ENCODE measurements at regions not wholly inside any gene's neighbourhood (a gene's known extent, or its start where the extent isn't known, plus 50 kb on each side); places are given as distances from the start of the nearest gene placed in this dataset.

DNA sequence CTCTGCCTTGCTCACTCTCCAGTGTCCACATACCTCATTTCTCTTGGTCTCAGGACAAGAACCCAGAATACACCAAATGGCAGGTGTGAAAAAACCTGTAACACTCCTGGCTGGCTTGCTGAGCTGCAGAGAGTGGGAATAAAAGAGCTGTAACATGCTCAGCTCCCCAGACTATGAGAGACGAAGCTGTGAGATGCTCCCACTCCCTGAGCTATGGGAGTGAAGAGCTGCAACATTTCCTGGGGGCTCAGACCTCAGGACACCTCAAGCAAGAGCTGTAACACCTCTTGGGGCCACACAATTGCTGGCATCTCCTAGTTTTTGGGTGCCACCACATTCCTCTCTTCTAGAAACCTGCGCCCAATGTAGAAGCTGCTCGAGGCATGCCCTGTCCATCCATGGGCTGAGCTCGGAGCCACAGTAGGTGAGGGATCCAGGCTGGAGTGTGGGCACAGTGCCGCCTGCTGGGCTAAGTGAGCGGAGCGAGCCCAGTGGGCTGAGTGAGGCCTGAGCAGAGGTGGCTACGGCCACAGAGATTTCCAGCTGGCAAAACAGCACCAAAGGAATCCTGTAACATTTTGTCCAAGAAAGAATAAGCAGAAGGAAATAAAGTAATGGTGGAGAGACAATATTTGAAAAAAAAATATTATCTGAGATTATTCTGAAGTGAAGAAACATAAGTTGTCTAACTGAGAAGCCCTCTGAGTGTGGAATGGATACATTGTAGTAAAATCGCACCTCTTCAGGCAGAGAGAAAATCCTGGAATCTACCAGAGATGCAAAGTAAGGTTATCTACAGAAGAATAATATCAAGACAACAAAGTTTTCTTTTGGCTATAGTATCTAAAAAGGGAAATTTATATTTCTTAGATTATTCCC, 186.2 kb upstream of the PCDH9 start:
- H3K27me3 ChIP-seq (ENCODE audit: control insufficient read depth, insufficient read depth, low read length): no peaks in the 10 kb centered on the region
- TF ChIP-seq, protein P1, sequence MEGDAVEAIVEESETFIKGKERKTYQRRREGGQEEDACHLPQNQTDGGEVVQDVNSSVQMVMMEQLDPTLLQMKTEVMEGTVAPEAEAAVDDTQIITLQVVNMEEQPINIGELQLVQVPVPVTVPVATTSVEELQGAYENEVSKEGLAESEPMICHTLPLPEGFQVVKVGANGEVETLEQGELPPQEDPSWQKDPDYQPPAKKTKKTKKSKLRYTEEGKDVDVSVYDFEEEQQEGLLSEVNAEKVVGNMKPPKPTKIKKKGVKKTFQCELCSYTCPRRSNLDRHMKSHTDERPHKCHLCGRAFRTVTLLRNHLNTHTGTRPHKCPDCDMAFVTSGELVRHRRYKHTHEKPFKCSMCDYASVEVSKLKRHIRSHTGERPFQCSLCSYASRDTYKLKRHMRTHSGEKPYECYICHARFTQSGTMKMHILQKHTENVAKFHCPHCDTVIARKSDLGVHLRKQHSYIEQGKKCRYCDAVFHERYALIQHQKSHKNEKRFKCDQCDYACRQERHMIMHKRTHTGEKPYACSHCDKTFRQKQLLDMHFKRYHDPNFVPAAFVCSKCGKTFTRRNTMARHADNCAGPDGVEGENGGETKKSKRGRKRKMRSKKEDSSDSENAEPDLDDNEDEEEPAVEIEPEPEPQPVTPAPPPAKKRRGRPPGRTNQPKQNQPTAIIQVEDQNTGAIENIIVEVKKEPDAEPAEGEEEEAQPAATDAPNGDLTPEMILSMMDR (IDR thresholded peaks at IDR 0.05; ENCODE audit: insufficient read depth, low read length, poor library complexity, severe bottlenecking): peak; percentile 65
- no peak for DNase-seq (ENCODE audit: low read depth)
- no peaks in the 10 kb centered on the region for H3K36me3 ChIP-seq (ENCODE audit: control insufficient read depth, insufficient read depth, low read length)
- H3K4me3 ChIP-seq (ENCODE audit: low read depth, low read length): no peak overlapping the region

- Histone ChIP-seq H3K36me3 (ENCODE audit: control insufficient read depth, insufficient read depth, low read length) (no peaks in the 10 kb centered on the region), H3K4me3 (ENCODE audit: low read depth, low read length) (no peak overlapping the region), H3K27me3 (ENCODE audit: control insufficient read depth, insufficient read depth, low read length) (no peaks in the 10 kb centered on the region)
- TF ChIP-seq, protein P1 (IDR thresholded peaks at IDR 0.05; ENCODE audit: insufficient read depth, low read length, poor library complexity, severe bottlenecking): no peak
- DNase-seq (ENCODE audit: low read depth): no peak
Observed at GRCh38 chr13:67410645-67411044, 180.5 kb upstream of the PCDH9 start.

DNA sequence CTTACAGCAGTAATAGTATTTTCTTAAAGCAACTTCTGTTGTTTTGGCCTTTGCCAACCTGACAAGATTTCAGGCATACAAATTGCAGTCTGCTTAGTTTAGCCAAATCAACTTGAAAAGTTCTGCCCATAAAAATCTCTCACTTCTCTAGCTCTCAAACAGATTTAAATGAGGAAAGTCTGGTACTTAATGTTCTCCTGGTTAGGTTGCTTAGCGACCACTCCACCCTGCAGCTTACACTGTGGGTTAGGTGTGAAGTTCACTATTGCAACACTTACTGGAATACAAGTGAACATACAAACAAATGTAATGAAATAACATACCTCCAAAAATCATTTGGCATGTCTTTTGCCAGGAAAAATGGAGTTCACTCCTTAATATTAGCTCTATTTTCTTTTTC, 178.7 kb upstream of the PCDH9 start:
- no peak overlapping the region for H3K4me3 ChIP-seq (ENCODE audit: low read depth, low read length)
- no peaks in the 10 kb centered on the region for H3K27me3 ChIP-seq (ENCODE audit: control insufficient read depth, insufficient read depth, low read length)
- TF ChIP-seq, protein P1 (IDR thresholded peaks at IDR 0.05; ENCODE audit: insufficient read depth, low read length, poor library complexity, severe bottlenecking): no peak
- H3K36me3 ChIP-seq (ENCODE audit: control insufficient read depth, insufficient read depth, low read length): no peaks in the 10 kb centered on the region
- DNase-seq (ENCODE audit: low read depth): no peak

- no peaks in the 10 kb centered on the region for H3K36me3 ChIP-seq (ENCODE audit: control insufficient read depth, insufficient read depth, low read length)
- no peak overlapping the region for H3K4me3 ChIP-seq (ENCODE audit: low read depth, low read length)
- no peak for DNase-seq (ENCODE audit: low read depth)
- TF ChIP-seq, protein P1 (IDR thresholded peaks at IDR 0.05; ENCODE audit: insufficient read depth, low read length, poor library complexity, severe bottlenecking): no peak
- no peaks in the 10 kb centered on the region for H3K27me3 ChIP-seq (ENCODE audit: control insufficient read depth, insufficient read depth, low read length)
Observed at GRCh38 chr13:67402546-67402945, 172.4 kb upstream of the PCDH9 start.

- H3K36me3 ChIP-seq (ENCODE audit: control insufficient read depth, insufficient read depth, low read length): no peaks in the 10 kb centered on the region
Observed at GRCh38 chr13:67395577-67395976, 165.4 kb upstream of the PCDH9 start.

More at GRCh38 chr13:67395577-67395976, 165.4 kb upstream of the PCDH9 start:
- TF ChIP-seq, protein P1 (IDR thresholded peaks at IDR 0.05; ENCODE audit: insufficient read depth, low read length, poor library complexity, severe bottlenecking): no peak
- Histone ChIP-seq H3K27me3 (ENCODE audit: control insufficient read depth, insufficient read depth, low read length) (no peaks in the 10 kb centered on the region), H3K4me3 (ENCODE audit: low read depth, low read length) (no peak overlapping the region)
- DNase-seq (ENCODE audit: low read depth): no peak
